GM18520 (cell line): ENCODE measurements at regions not wholly inside any gene's neighbourhood (a gene's known extent, or its start where the extent isn't known, plus 50 kb on each side); places are given as distances from the start of the nearest gene placed in this dataset.
"Not testable (repeated sequence)": the region's sequence is repeated elsewhere in the genome, so short reads cannot be mapped to it uniquely, and the experiment has no call there.

Source experiments
- ATAC-seq: cut with Tn5 transposase; IDR thresholded peaks from one replicate; pipeline ENCODE4 v1.9.1; 2021; ENCODE audit not compliant: unreplicated experiment

- ATAC-seq = no peak
Measured at GRCh38 chr2:129801575-129801974, 177.9 kb upstream of the RAB6C start.

DNA sequence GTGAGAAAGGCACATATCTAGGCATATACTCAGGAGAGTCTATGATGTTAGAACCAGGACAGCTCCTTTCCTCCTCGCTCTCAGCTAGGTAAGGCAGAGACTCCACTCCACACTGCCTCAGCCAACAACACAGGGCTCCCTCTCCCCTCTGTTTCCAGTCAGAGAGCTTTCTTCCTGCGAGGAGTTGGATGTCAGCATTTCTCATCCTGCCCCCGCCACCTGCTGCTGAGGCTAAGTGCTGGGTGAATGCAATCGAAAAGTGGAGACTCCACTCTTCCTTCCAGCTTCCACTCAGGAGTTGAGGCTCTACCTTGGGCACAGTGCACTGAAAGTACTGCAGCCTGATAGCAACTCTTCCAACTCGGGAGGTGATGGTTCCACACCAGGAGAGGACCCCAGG is 177.2 kb upstream of the RAB6C start:
- no peak for ATAC-seq

GRCh38 chr2:129803032-129803431 is 176.4 kb upstream of the RAB6C start:
- ATAC-seq = no peak

DNA sequence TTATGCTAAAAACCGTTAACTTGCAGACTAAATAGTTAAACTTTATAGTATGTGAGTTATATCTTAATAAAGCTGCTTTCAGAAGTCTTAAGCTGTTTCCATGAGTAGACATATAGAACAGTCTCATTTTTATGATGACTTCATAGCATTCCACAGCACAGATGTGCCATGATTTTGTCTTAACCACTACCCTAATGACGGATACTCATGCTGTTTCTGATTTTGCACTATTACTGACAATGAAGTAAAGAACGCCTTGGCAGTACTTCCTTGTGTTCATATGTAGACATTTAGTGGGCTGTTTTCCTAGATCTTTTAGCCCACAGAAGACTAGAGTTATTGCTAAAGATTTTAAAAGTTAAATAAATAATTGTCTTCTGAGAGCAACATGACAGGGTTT is 175.6 kb upstream of the RAB6C start:
- ATAC-seq = no peak

GRCh38 chr2:129805899-129806298 is 173.6 kb upstream of the RAB6C start:
- ATAC-seq = no peak

DNA sequence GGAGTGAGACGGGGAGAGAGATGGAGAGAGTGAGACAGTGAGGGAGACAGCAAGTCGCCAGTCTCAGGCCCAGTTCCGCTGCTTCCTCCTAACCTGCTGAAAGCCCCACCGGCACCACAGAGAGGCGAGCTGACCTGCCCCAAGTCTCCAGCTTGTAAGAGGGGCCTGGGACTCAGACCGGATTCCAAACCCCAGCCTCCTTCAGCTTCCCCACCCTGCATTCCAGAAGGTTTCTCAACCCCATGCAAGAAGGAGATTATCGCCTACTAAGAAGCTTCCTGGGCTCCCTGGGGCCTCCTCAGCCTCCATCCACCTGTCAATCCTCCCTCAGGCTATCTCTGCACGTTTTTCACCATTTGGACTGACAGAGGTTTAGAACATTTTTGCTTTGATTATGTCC is 173.1 kb upstream of the RAB6C start:
- ATAC-seq = no peak

GRCh38 chr2:129806990-129807389 is 172.5 kb upstream of the RAB6C start:
- no peak for ATAC-seq

DNA sequence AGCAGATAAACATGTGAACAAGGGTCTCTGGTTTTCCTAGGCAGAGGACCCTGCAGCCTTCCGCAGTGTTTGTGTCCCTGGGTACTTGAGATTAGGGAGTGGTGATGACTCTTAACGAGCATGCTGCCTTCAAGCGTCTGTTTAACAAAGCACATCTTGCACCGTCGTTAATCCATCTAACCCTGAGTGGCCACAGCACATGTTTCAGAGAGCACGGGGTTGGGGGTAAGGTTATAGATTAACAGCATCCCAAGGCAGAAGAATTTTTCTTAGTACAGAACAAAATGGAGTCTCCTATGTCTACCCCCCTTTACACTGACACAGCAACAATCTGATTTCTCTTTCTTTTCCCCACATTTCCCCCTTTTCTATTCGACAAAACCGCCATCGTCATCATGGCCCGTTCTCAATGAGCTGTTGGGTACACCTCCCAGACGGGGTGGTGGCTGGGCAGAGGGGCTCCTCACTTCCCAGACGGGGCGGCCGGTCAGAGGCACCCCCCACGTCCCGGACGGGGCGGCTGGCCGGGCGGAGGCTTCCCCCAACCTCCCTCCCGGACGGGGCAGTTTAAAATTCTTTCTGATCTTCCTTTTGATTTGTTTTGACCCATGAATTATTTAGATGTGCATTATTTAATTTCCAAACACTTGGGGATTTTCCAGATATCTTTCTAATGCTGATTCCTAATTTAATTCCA is 171.7 kb upstream of the RAB6C start:
- ATAC-seq = not testable (repeated sequence)

GRCh38 chr2:129810521-129810920 is 168.9 kb upstream of the RAB6C start:
- no peak for ATAC-seq

- no peak for ATAC-seq
Measured at GRCh38 chr2:129812071-129812470, 167.4 kb upstream of the RAB6C start.

DNA sequence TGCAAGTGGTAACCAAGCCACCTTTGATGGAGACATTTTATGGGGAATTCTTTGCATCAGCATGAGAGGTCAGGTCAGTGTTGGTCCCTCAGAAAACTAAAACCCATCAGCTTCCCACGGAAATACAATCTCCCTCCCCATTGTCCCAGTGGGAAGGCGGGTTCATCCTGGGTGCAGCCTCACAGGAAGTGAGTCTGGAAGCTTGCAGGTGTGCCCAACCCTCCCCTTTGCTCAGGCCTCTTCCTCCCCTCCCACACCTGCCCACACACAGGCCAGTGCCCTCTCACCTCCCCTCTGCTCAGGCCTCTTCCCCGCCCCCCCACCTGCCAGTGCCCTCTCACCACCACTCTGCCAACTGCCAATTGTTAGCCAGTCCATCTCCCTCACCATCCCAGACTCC is 166.8 kb upstream of the RAB6C start:
- ATAC-seq = no peak

DNA sequence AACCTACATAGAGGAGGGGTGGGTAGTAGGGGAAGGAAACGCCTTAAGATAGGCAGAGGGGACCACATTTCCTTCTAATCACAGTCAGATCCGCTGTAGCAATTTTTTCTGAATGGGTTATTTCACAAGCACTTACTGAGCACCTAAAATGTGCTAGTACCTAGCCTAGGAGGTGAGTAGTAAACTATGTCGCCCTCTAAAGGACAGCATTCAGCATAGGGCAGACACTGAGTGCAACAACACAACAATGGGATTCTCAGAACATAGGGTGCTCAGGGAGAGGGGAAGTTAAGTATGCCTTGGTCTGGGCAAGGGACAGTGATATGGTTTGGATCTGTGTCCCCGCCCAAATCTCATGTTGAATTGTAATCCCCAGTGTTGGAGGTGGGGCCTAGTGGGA is 166.1 kb upstream of the RAB6C start:
- ATAC-seq = no peak

GRCh38 chr2:129816813-129817574 is 162.5 kb upstream of the RAB6C start:
- no peak for ATAC-seq

DNA sequence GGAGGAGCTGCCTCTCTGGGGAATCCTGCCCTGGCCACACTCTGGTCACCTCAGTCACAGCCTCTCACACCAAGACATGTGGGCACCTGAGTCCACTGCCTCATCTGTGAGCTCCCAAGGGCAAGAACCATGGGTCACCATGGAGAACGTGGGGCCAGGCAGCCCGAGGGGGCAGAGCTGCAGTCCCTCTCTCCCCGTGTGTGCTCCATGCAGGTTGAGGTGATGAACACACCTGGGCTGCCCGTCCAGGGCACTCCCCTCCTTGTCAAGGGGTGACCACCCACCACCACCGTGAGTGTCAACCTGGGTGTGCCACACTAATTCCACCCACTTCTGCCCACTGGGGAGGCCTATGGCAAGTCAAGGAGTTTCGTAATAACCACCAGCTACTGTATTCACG is 159.6 kb upstream of the RAB6C start:
- no peak for ATAC-seq

GRCh38 chr2:129820908-129821307 is 158.6 kb upstream of the RAB6C start:
- ATAC-seq = no peak

DNA sequence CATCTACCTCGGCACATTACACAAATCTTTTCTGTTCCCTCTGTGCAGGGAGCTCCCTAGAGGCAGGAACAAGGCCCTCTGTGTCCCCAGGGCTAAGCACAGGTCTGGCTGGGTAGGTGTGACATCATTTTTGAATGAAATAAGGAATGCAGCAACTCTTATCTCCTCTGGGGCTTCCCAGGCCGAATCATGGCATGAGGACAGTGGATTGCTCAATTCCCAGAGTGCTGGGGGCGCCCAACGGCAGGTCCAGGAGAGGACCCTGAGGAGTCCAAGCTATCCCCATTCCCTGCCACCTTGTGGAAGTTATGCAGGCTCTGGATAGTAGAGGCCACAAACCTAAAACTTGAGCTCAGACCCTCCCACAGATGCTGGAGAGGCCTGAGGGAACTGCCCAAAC is 158.0 kb upstream of the RAB6C start:
- ATAC-seq = no peak

GRCh38 chr2:129823044-129823443 is 156.4 kb upstream of the RAB6C start:
- ATAC-seq = no peak

- ATAC-seq = no peak
Measured at GRCh38 chr2:129827311-129828090, 152.0 kb upstream of the RAB6C start.

- no peak for ATAC-seq
Measured at GRCh38 chr2:129828792-129829191, 150.7 kb upstream of the RAB6C start.

- ATAC-seq = no peak
Measured at GRCh38 chr2:129829588-129829987, 149.9 kb upstream of the RAB6C start.

- no peak for ATAC-seq
Measured at GRCh38 chr2:129831018-129831417, 148.4 kb upstream of the RAB6C start.

- not testable (repeated sequence) for ATAC-seq
Measured at GRCh38 chr2:129833465-129833864, 146.0 kb upstream of the RAB6C start.
